Mesenchymal stem cell (in vitro differentiated cells and primary cell): ENCODE measurements at regions not wholly inside any gene's neighbourhood (a gene's known extent, or its start where the extent isn't known, plus 50 kb on each side); places are given as distances from the start of the nearest gene placed in this dataset.

Source experiments
- DNase-seq: peaks from one replicate; pipeline ENCODE4 v3.0.0-alpha.2; 2013
- H2AFZ ChIP-seq: one replicate; pipeline ENCODE4 v1.6.1; 2013; ENCODE audit warnings: low read depth, mild to moderate bottlenecking, control low read depth, inconsistent platforms, low read length, moderate library complexity
- H2AK5ac ChIP-seq: 2 replicates; pipeline ENCODE4 v1.6.1; 2013; ENCODE audit warnings: low read length, moderate library complexity, mild to moderate bottlenecking, inconsistent platforms; ENCODE audit not compliant: severe bottlenecking
- H2BK120ac ChIP-seq: one replicate; pipeline ENCODE4 v1.6.1; 2013; ENCODE audit warnings: low read depth, mild to moderate bottlenecking, inconsistent platforms, low read length, moderate library complexity
- H2BK12ac ChIP-seq, 2 experiments: one replicate each; pipeline ENCODE4 v1.6.1; 2013; ENCODE audit warnings: inconsistent platforms in 2 of 2, low read length in 2 of 2, mild to moderate bottlenecking in 2 of 2, moderate library complexity in 2 of 2, control low read depth in 1 of 2
- H2BK15ac ChIP-seq: one replicate; pipeline ENCODE4 v1.6.1; 2013; ENCODE audit warnings: mild to moderate bottlenecking, low read depth, inconsistent platforms; ENCODE audit not compliant: poor library complexity, severe bottlenecking
- H2BK5ac ChIP-seq: 2 replicates; pipeline ENCODE4 v1.6.1; 2013; ENCODE audit warnings: low read depth, mild to moderate bottlenecking, low read length, control low read depth, inconsistent platforms; ENCODE audit not compliant: poor library complexity, severe bottlenecking
- H3K14ac ChIP-seq, 2 experiments: one replicate each; pipeline ENCODE4 v1.6.1; 2013; ENCODE audit warnings: inconsistent platforms in 2 of 2, low read length in 2 of 2, control low read depth in 1 of 2, mild to moderate bottlenecking in 1 of 2, moderate library complexity in 1 of 2
- H3K18ac ChIP-seq, 2 experiments: one replicate each; pipeline ENCODE4 v1.6.1; 2013; ENCODE audit warnings: inconsistent platforms in 2 of 2, low read length in 2 of 2, control low read depth in 1 of 2, low read depth in 1 of 2, mild to moderate bottlenecking in 1 of 2
- H3K23ac ChIP-seq, 2 experiments: one replicate each; pipeline ENCODE4 v1.6.1; 2013; ENCODE audit warnings: inconsistent platforms in 2 of 2, low read length in 2 of 2, mild to moderate bottlenecking in 2 of 2, moderate library complexity in 2 of 2, control low read depth in 1 of 2
- H3K27ac ChIP-seq: 2 replicates; pipeline ENCODE4 v1.5.1; 2013; ENCODE audit warnings: mild to moderate bottlenecking, moderate library complexity, low read length, control low read depth, inconsistent platforms; ENCODE audit not compliant: poor library complexity, severe bottlenecking
- H3K27me3 ChIP-seq, 2 experiments: 2 replicates each; pipeline versions ENCODE4 v1.6.1 to v1.7.0; 2013; ENCODE audit warnings: low read length in 2 of 2, mild to moderate bottlenecking in 2 of 2, moderate library complexity in 2 of 2, control low read depth in 1 of 2, inconsistent platforms in 1 of 2; ENCODE audit not compliant: control insufficient read depth in 1 of 2, insufficient read depth in 1 of 2
- H3K36me3 ChIP-seq, 2 experiments: 2 replicates each; pipeline versions ENCODE4 v1.6.1 to v1.7.0; 2013; ENCODE audit warnings: low read length in 2 of 2, control low read depth in 1 of 2, inconsistent platforms in 1 of 2, low read depth in 1 of 2, mild to moderate bottlenecking in 1 of 2; ENCODE audit not compliant: insufficient read depth in 2 of 2, control insufficient read depth in 1 of 2
- H3K4ac ChIP-seq, 2 experiments: one replicate each; pipeline ENCODE4 v1.6.1; 2013; ENCODE audit warnings: inconsistent platforms in 2 of 2, low read length in 2 of 2, mild to moderate bottlenecking in 2 of 2, moderate library complexity in 2 of 2, control low read depth in 1 of 2, low read depth in 1 of 2
- H3K4me1 ChIP-seq: 2 replicates; pipeline ENCODE4 v1.6.1; 2013; ENCODE audit warnings: low read depth, low read length, control low read depth; ENCODE audit not compliant: control insufficient read depth, insufficient read depth
- H3K4me2 ChIP-seq: 2 replicates; pipeline ENCODE4 v1.6.1; 2013; ENCODE audit warnings: low read length, mild to moderate bottlenecking, inconsistent platforms; ENCODE audit not compliant: poor library complexity, severe bottlenecking
- H3K4me3 ChIP-seq, 2 experiments: 2 replicates each; pipeline versions ENCODE4 v1.5.1 to v1.7.0; 2013; ENCODE audit warnings: low read length in 2 of 2, mild to moderate bottlenecking in 2 of 2, control low read depth in 1 of 2, low read depth in 1 of 2; ENCODE audit not compliant: insufficient read depth in 1 of 2
- H3K79me1 ChIP-seq: replicated peaks from 2 replicates; pipeline ENCODE4 v1.6.1; 2013; ENCODE audit warnings: mild to moderate bottlenecking, control low read depth, low read length, inconsistent platforms; ENCODE audit not compliant: poor library complexity, severe bottlenecking
- H3K9ac ChIP-seq: 2 replicates; pipeline ENCODE4 v1.7.0; 2013; ENCODE audit warnings: mild to moderate bottlenecking, low read length, moderate library complexity
- H3K9me3 ChIP-seq: 2 replicates; pipeline ENCODE4 v1.7.0; 2013; ENCODE audit warnings: mild to moderate bottlenecking, low read length; ENCODE audit not compliant: control insufficient read depth
- H4K8ac ChIP-seq: one replicate; pipeline ENCODE4 v1.6.1; 2013; ENCODE audit warnings: inconsistent platforms, mild to moderate bottlenecking, low read length, moderate library complexity
- H4K91ac ChIP-seq: one replicate; pipeline ENCODE4 v1.6.1; 2013; ENCODE audit warnings: mild to moderate bottlenecking, low read length, inconsistent platforms
- WGBS: methylation state at CpG from one replicate; pipeline ENCODE4 v1.1.7; 2013; ENCODE audit warnings: mixed read lengths; 5-methylcytosine and 5-hydroxymethylcytosine counted together

DNA sequence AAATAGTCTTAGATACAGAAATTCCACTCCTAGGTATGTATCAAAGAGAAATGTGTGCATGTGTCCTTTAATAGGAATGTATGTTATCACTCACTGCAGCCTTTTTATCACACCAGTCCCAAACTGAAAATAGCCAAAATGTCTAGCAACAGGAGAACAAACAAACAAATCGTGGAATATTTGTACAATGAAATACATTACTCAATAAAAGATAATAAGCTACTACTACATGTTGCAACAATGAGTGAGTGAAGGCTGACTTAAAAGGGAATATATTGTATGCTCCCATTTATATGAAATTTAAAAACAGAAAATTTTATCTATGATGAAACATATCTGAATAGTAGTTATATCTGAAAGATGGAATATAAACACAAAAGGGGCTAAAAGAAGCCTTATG, 212.1 kb upstream of the PLD5 start:
- no peaks in the 10 kb centered on the region for H3K79me1 ChIP-seq
- H3K27ac ChIP-seq = no peak overlapping the region
- no peak overlapping the region for H3K9ac ChIP-seq
- H3K23ac ChIP-seq = no peak overlapping the region
- H2AFZ ChIP-seq = no peak overlapping the region
- WGBS = no CpG with 5 or more reads among the region's 1 CpG
- no peak overlapping the region for H2BK120ac ChIP-seq
- peaks cover 14% of the 10 kb centered on the region for H3K9me3 ChIP-seq
- H2BK12ac ChIP-seq = no peak overlapping the region
- H2AK5ac ChIP-seq = no peak overlapping the region
- no peak overlapping the region for H3K14ac ChIP-seq
- no peak overlapping the region for H3K4ac ChIP-seq
- H2BK5ac ChIP-seq = no peak overlapping the region
- H4K8ac ChIP-seq = no peak overlapping the region
- H3K4me2 ChIP-seq = no peak overlapping the region
- no peaks in the 10 kb centered on the region for H3K4me1 ChIP-seq
- H3K36me3 ChIP-seq = no peaks in the 10 kb centered on the region
- H3K18ac ChIP-seq = no peak overlapping the region
- no peak overlapping the region for H2BK15ac ChIP-seq
- H4K91ac ChIP-seq = no peak overlapping the region
- no peak for DNase-seq
- no peak overlapping the region for H3K4me3 ChIP-seq
- no peaks in the 10 kb centered on the region for H3K27me3 ChIP-seq

- H3K9me3 ChIP-seq = peaks cover 14% of the 10 kb centered on the region
- DNase-seq = no peak
Observed at GRCh38 chr1:242735323-242735722, 210.8 kb upstream of the PLD5 start.

GRCh38 chr1:242731446-242731845, 206.9 kb upstream of the PLD5 start:
- H3K4me2 ChIP-seq = no peak overlapping the region
- no peak overlapping the region for H2AK5ac ChIP-seq
- H3K4me3 ChIP-seq = no peak overlapping the region
- H3K23ac ChIP-seq = no peak overlapping the region
- H3K18ac ChIP-seq = no peak overlapping the region
- no peak overlapping the region for H3K27ac ChIP-seq
- no peak for DNase-seq
- no peaks in the 10 kb centered on the region for H3K4me1 ChIP-seq
- H3K14ac ChIP-seq = no peak overlapping the region
- no peak overlapping the region for H4K91ac ChIP-seq
- H2BK5ac ChIP-seq = no peak overlapping the region
- H3K79me1 ChIP-seq = no peaks in the 10 kb centered on the region
- no peaks in the 10 kb centered on the region for H3K27me3 ChIP-seq
- no peak overlapping the region for H2AFZ ChIP-seq
- H2BK12ac ChIP-seq = no peak overlapping the region
- H2BK15ac ChIP-seq = no peak overlapping the region
- H3K4ac ChIP-seq = no peak overlapping the region
- H3K36me3 ChIP-seq = no peaks in the 10 kb centered on the region
- peaks cover 14% of the 10 kb centered on the region for H3K9me3 ChIP-seq
- no peak overlapping the region for H2BK120ac ChIP-seq
- no peak overlapping the region for H3K9ac ChIP-seq
- H4K8ac ChIP-seq = no peak overlapping the region

More at GRCh38 chr1:242735323-242735722, 210.8 kb upstream of the PLD5 start:
- no peak overlapping the region for H3K4me3 ChIP-seq
- H4K91ac ChIP-seq = no peak overlapping the region
- no peaks in the 10 kb centered on the region for H3K79me1 ChIP-seq
- H2BK5ac ChIP-seq = no peak overlapping the region
- no peaks in the 10 kb centered on the region for H3K27me3 ChIP-seq
- no peak overlapping the region for H3K23ac ChIP-seq
- no peak overlapping the region for H2BK12ac ChIP-seq
- no peak overlapping the region for H2AK5ac ChIP-seq
- H2BK15ac ChIP-seq = no peak overlapping the region
- H3K14ac ChIP-seq = no peak overlapping the region
- no peak overlapping the region for H3K18ac ChIP-seq
- no peaks in the 10 kb centered on the region for H3K36me3 ChIP-seq
- H3K27ac ChIP-seq = no peak overlapping the region
- no peak overlapping the region for H3K4ac ChIP-seq
- H2BK120ac ChIP-seq = no peak overlapping the region
- H3K9ac ChIP-seq = no peak overlapping the region
- no peak overlapping the region for H2AFZ ChIP-seq
- no peaks in the 10 kb centered on the region for H3K4me1 ChIP-seq
- no peak overlapping the region for H4K8ac ChIP-seq
- no peak overlapping the region for H3K4me2 ChIP-seq

DNA sequence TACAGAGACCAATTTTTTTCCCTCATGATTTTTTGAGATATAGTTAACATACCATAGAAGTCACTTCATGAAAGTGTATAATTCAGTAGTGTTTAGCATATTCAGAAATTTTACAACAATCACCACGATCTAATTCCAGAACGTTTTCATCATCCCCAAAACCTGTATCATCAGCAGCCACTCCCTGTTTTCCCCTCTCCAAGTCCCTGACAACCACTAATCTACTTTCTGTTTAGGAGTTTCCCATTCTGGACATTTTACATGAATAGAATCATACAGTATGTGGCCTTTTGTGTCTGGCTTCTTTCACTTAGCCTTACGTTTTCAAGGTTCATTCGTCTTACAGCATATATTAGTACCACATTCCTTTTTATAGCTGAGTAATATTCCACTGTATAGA, 204.2 kb upstream of the PLD5 start:
- Histone ChIP-seq H3K9ac (no peak overlapping the region), H3K27me3 (no peaks in the 10 kb centered on the region), H3K36me3 (no peaks in the 10 kb centered on the region), H2BK12ac (no peak overlapping the region), H4K91ac (no peak overlapping the region), H3K18ac (no peak overlapping the region), H4K8ac (no peak overlapping the region), H3K4me3 (no peak overlapping the region), H3K4me1 (no peaks in the 10 kb centered on the region), H2BK120ac (no peak overlapping the region), H3K4me2 (no peak overlapping the region), H3K79me1 (no peaks in the 10 kb centered on the region), H2AFZ (no peak overlapping the region), H3K14ac (no peak overlapping the region), H3K27ac (no peak overlapping the region), H2BK15ac (no peak overlapping the region), H3K9me3 (peaks cover 24% of the 10 kb centered on the region), H2BK5ac (no peak overlapping the region), H3K4ac (no peak overlapping the region), H2AK5ac (no peak overlapping the region), H3K23ac (no peak overlapping the region)
- no peak for DNase-seq
- 86% methylated on average over 4 of the region's 4 CpGs for WGBS
